ENCODE measurements at regions not wholly inside any gene's neighbourhood (a gene's known extent, or its start where the extent isn't known, plus 50 kb on each side); places are given as distances from the start of the nearest gene placed in this dataset.

DNA sequence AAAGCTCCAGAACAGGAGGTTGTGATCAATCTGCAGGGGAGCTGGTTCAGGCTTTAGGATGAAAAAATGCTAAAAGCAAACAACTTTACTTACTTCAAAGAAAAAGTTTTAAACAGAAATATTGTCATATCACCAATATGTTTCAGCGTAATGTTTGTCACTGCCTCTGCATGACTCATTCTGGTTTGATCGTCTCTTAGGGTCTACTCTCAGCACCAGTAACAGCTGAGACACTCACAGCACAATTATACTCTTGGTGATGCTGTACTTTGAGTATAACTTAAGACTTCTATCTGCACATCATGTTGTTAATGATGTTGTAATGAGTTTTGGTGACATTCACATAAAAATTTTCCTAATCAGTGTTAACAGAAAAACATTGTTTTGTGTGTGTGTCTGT, 665.4 kb downstream of the EPM2A start:
- TF ChIP-seq, protein P1, sequence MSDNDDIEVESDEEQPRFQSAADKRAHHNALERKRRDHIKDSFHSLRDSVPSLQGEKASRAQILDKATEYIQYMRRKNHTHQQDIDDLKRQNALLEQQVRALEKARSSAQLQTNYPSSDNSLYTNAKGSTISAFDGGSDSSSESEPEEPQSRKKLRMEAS (IDR thresholded peaks at IDR 0.05): no peak
- TF ChIP-seq HCFC1 (IDR thresholded peaks at IDR 0.05; ENCODE audit: low read depth, low read length) (no peak), POLR2A (IDR thresholded peaks at IDR 0.05; ENCODE audit: insufficient read depth in 1 of 2, low read depth in 2 of 2, low read length in 2 of 2) (no peak), RAD51 (IDR thresholded peaks at IDR 0.05; ENCODE audit: borderline replicate concordance) (no peak), TAF1 (CRISPR knock-in tag; IDR thresholded peaks at IDR 0.05) (no peak), SIN3A (IDR thresholded peaks at IDR 0.05; ENCODE audit: borderline replicate concordance, low read depth, low read length) (no peak), JUN (CRISPR knock-in tag; IDR thresholded peaks at IDR 0.05) (no peak), NFE2 (CRISPR knock-in tag; IDR thresholded peaks at IDR 0.05) (no peak), ZFX (CRISPR knock-in tag; IDR thresholded peaks at IDR 0.05; ENCODE audit: low read depth) (no peak)
- TF ChIP-seq, protein P2, sequence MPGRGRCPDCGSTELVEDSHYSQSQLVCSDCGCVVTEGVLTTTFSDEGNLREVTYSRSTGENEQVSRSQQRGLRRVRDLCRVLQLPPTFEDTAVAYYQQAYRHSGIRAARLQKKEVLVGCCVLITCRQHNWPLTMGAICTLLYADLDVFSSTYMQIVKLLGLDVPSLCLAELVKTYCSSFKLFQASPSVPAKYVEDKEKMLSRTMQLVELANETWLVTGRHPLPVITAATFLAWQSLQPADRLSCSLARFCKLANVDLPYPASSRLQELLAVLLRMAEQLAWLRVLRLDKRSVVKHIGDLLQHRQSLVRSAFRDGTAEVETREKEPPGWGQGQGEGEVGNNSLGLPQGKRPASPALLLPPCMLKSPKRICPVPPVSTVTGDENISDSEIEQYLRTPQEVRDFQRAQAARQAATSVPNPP (CRISPR knock-in tag; IDR thresholded peaks at IDR 0.05): no peak
- TF ChIP-seq, protein P3, sequence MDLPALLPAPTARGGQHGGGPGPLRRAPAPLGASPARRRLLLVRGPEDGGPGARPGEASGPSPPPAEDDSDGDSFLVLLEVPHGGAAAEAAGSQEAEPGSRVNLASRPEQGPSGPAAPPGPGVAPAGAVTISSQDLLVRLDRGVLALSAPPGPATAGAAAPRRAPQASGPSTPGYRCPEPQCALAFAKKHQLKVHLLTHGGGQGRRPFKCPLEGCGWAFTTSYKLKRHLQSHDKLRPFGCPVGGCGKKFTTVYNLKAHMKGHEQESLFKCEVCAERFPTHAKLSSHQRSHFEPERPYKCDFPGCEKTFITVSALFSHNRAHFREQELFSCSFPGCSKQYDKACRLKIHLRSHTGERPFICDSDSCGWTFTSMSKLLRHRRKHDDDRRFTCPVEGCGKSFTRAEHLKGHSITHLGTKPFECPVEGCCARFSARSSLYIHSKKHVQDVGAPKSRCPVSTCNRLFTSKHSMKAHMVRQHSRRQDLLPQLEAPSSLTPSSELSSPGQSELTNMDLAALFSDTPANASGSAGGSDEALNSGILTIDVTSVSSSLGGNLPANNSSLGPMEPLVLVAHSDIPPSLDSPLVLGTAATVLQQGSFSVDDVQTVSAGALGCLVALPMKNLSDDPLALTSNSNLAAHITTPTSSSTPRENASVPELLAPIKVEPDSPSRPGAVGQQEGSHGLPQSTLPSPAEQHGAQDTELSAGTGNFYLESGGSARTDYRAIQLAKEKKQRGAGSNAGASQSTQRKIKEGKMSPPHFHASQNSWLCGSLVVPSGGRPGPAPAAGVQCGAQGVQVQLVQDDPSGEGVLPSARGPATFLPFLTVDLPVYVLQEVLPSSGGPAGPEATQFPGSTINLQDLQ (CRISPR knock-in tag; IDR thresholded peaks at IDR 0.05): no peak
- TF ChIP-seq, protein P4, sequence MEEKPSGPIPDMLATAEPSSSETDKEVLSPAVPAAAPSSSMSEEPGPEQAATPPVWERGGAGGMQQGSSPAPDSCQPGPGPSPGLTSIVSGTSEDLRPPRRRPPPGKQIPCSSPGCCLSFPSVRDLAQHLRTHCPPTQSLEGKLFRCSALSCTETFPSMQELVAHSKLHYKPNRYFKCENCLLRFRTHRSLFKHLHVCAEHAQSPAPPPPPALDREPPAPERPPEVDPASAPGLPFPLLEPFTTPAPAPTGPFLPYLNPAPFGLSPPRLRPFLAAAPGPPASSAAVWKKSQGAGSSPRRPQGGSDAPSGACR (CRISPR knock-in tag; IDR thresholded peaks at IDR 0.05): no peak

Data from HepG2 (cell line).